ENCODE measurements at regions not wholly inside any gene's neighbourhood (a gene's known extent, or its start where the extent isn't known, plus 50 kb on each side); places are given as distances from the start of the nearest gene placed in this dataset.

DNA sequence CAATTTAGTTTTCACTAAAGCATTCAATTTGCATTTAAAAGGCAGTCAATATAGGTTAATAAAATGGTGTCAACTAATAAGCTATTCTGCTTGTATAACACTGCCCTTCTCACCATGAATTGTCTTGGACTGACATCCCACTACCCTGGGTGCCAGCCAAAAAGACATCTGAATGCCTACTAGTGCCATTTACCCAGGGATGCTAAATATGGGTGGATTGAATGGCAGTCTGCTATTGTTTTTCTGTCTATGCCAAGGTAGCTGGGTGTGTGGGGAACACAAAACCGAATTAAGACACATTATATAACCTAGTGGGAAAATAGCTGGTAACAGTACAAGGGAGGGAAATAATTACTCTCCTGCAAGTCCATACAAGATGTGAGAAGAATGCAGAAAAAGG, 240.0 kb upstream of the CFAP20DC start (continued):
- TF ChIP-seq CHD4 (IDR thresholded peaks at IDR 0.05; ENCODE audit: borderline replicate concordance) (no peak), NFE2L2 (conservative IDR thresholded peaks at IDR 0.05; ENCODE audit: low read length) (no peak), ESRRA (IDR thresholded peaks at IDR 0.05; ENCODE audit: borderline replicate concordance, low read length) (no peak), ZSCAN20 (CRISPR knock-in tag; IDR thresholded peaks at IDR 0.05) (no peak), RCOR1 (IDR thresholded peaks at IDR 0.05; ENCODE audit: low read depth, low read length) (no peak), MAX (IDR thresholded peaks at IDR 0.05) (no peak), BHLHE40 (IDR thresholded peaks at IDR 0.05; ENCODE audit: low read depth, low read length) (no peak), ZFP36 (IDR thresholded peaks at IDR 0.05; ENCODE audit: borderline replicate concordance, partially characterized antibody) (no peak)
- TF ChIP-seq, protein P1, sequence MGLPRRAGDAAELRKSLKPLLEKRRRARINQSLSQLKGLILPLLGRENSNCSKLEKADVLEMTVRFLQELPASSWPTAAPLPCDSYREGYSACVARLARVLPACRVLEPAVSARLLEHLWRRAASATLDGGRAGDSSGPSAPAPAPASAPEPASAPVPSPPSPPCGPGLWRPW (IDR thresholded peaks at IDR 0.05) = no peak
- TF ChIP-seq, protein P2, sequence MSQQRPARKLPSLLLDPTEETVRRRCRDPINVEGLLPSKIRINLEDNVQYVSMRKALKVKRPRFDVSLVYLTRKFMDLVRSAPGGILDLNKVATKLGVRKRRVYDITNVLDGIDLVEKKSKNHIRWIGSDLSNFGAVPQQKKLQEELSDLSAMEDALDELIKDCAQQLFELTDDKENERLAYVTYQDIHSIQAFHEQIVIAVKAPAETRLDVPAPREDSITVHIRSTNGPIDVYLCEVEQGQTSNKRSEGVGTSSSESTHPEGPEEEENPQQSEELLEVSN (IDR thresholded peaks at IDR 0.05; ENCODE audit: borderline replicate concordance, low read depth) = no peak
- TF ChIP-seq, protein P3, sequence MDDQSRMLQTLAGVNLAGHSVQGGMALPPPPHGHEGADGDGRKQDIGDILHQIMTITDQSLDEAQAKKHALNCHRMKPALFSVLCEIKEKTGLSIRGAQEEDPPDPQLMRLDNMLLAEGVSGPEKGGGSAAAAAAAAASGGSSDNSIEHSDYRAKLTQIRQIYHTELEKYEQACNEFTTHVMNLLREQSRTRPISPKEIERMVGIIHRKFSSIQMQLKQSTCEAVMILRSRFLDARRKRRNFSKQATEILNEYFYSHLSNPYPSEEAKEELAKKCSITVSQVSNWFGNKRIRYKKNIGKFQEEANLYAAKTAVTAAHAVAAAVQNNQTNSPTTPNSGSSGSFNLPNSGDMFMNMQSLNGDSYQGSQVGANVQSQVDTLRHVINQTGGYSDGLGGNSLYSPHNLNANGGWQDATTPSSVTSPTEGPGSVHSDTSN (IDR thresholded peaks at IDR 0.05) = no peak

GRCh38 chr3:59288951-59289350, 239.1 kb upstream of the CFAP20DC start:
- ChIA-PET POLR2A (no interaction called here), CTCF (no interaction called here)
- H3K9me3 ChIP-seq = no peaks in the 10 kb centered on the region
- WGBS (ENCODE audit: missing lambda C conversion rate) = 7% methylated on average over 3 of the region's 3 CpGs
- TF ChIP-seq, protein P3 (IDR thresholded peaks at IDR 0.05) = no peak
- TF ChIP-seq HOXA7 (CRISPR knock-in tag; IDR thresholded peaks at IDR 0.05) (no peak), HOXB13 (CRISPR knock-in tag; IDR thresholded peaks at IDR 0.05; ENCODE audit: low read depth) (no peak), ZC3H11A (IDR thresholded peaks at IDR 0.05) (no peak), CEBPB (IDR thresholded peaks at IDR 0.05) (no peak), CTCF (IDR thresholded peaks at IDR 0.05) (no peak), BCL3 (IDR thresholded peaks at IDR 0.05) (no peak), CBX8 (IDR thresholded peaks at IDR 0.05) (no peak), PHF8 (IDR thresholded peaks at IDR 0.05; ENCODE audit: borderline replicate concordance, low read depth) (no peak), MAZ (IDR thresholded peaks at IDR 0.05; ENCODE audit: borderline replicate concordance, low read depth, low read length) (no peak), HMGXB4 (CRISPR knock-in tag; IDR thresholded peaks at IDR 0.05; ENCODE audit: borderline replicate concordance) (no peak)
- TF ChIP-seq, protein P4, sequence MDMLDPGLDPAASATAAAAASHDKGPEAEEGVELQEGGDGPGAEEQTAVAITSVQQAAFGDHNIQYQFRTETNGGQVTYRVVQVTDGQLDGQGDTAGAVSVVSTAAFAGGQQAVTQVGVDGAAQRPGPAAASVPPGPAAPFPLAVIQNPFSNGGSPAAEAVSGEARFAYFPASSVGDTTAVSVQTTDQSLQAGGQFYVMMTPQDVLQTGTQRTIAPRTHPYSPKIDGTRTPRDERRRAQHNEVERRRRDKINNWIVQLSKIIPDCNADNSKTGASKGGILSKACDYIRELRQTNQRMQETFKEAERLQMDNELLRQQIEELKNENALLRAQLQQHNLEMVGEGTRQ (IDR thresholded peaks at IDR 0.05) = no peak
- FAIRE-seq = no peak
- H3K4me2 ChIP-seq = no peak overlapping the region
- ATAC-seq = no peak
- DNase-seq (ENCODE audit: low read depth in 1 of 2, low spot score in 1 of 2) = no peak
- H3K4me1 ChIP-seq = no peaks in the 10 kb centered on the region
- no peak overlapping the region for H3K4me3 ChIP-seq
- no peak overlapping the region for H3K27ac ChIP-seq
